Limb (tissue), 2 donors: ENCODE measurements at regions not wholly inside any gene's neighbourhood (a gene's known extent, or its start where the extent isn't known, plus 50 kb on each side); places are given as distances from the start of the nearest gene placed in this dataset.
"Not testable (repeated sequence)": the region's sequence is repeated elsewhere in the genome, so short reads cannot be mapped to it uniquely, and the experiment has no call there.

ENCODE experiments used
- DNase-seq, 2 donors: peaks; one replicate each; pipeline ENCODE4 v3.0.0-alpha.2; 2016; ENCODE audit errors: extremely low spot score in 2 of 2

DNA sequence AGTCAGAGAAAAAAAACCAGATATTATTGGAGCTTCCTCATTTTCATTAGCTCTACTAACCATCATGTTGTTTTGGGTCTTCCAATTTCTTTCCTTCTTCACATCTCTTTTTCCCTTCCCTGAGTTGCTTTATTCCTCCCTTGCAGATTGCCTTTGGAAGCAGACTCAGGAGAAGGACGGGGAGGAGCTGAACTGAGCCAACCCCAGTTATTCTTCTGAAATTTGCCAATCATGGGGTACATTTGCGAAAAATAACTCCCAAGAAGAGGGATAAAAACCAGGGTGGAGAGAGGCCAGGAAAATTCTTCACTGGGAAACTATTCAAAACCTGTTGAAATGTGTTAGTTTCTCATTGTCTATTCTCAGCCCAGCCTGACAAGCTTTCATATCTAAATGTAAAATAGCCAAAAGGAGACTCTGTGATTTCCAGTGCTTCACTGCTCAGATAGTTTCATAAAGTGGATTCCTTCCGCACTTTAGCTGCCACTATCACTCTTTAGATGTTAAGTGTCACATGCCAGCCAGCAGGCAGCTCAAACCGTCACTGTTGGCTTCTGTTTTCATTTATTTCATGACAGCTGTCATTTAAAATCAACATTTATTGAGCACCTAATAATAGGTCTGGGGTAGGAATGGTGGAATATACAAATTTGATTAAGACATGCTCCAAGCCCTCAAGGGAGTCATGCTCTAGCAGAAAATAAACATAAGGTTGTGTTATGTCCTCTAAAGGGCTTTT is 204.5 kb downstream of the SREK1 start:
- no peak for DNase-seq

- no peak for DNase-seq
Observed at GRCh38 chr5:66351813-66352212, 207.7 kb downstream of the SREK1 start.

DNA sequence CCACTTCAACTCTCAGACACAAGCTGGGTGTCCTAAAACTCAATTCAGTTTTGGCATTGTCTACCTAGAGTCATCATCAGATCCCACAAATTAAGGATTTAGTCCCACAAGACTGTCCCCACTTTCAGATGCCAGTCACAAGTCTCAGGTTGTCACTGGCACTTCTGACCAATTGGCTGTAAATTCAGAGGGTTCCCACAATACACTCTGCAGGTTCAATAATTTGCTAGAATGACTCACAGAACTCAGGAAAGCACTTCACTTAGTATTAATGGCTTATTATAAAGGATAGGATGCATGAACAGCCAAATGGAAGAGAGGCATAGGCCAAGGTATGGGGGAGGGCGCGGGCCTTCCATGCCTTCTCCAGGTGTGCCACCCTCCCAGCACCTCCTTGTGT is 209.1 kb downstream of the SREK1 start:
- no peak for DNase-seq

DNA sequence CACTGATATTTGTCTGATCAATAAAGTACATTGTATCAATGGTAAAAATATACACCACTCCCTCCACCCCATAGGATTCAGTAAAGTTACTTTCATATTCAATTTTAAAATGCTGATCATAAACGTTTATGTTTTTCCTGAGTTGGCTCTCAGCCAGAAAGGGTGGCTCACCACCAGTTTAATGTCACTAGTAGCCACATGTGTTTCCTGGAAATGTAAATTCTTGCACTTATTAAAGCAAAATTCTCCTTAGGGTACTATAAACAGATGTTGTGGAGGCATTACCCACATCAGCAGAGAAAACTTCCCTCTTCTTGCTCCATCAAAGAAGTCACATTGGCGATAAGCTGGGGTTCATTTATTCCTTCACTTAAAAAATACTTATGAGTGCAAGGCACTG is 210.3 kb downstream of the SREK1 start:
- DNase-seq = no peak

- no peak for DNase-seq
Observed at GRCh38 chr5:66356011-66356565, 212.0 kb downstream of the SREK1 start.

DNA sequence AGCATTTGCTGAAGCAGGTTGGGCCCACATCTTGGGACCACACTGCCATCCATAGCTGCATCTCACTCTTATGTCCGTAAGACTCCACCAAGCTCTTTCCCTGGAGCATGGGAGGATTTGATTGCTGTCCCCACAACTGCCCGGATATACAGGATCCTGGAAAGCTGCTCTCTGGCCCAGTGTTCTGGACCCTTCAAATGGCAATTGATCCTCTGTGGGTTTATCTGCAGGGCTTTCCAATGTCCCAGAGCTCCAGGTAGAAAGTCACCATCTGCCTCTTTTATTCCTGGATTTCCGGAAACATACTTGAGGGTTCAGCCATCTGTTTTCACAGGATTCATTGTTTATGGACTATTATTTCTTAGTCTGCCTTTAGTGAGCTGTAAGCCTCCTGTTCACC is 214.6 kb downstream of the SREK1 start:
- DNase-seq = no peak

- no peak for DNase-seq
Observed at GRCh38 chr5:66361070-66361469, 217.0 kb downstream of the SREK1 start.

DNA sequence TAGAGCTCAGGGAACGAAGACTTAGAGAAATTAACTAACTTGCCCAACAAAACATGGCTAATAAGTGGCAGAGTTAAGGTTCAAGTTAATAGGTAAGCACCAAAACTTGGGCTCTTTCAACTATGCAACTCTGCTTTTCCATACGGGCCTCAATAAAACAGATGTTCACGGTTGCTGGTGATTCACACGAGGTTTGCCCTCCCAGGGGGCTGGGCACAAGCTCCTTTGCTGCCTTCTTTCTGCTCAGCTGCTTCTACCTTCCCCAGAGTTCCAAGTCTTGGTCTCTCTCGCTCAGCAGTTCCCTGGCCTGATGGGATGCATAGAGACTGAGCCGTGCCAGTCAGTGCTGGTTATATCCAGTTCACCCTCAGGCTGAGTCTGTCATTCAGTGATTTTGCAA is 217.9 kb downstream of the SREK1 start:
- DNase-seq = no peak

GRCh38 chr5:66362687-66363086 is 218.6 kb downstream of the SREK1 start:
- no peak for DNase-seq

- no peak for DNase-seq
Observed at GRCh38 chr5:66363097-66363496, 219.0 kb downstream of the SREK1 start.

DNA sequence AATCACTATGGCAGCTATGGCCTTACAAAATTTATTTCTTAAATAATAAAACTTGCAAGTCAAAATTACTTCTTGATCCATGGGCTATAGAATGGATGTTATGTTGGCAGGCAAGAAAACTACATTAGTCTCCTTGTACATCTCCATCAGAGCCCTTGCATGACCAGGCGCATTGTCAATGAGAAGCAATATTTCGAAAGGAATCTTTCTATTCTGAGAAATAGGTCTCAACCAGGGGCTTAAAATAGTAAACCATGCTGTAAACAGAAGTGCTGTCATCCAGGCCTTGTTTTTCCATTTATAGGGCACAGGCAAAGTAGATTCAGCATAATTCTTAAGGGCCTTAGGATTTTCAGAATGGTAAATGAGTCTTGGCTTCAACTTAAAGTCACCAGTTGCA is 220.1 kb downstream of the SREK1 start:
- no peak for DNase-seq

- no peak for DNase-seq
Observed at GRCh38 chr5:66365981-66366380, 221.9 kb downstream of the SREK1 start.

- no peak for DNase-seq
Observed at GRCh38 chr5:66367814-66368541, 223.9 kb downstream of the SREK1 start.

GRCh38 chr5:66368811-66369210 is 224.7 kb downstream of the SREK1 start:
- no peak for DNase-seq

DNA sequence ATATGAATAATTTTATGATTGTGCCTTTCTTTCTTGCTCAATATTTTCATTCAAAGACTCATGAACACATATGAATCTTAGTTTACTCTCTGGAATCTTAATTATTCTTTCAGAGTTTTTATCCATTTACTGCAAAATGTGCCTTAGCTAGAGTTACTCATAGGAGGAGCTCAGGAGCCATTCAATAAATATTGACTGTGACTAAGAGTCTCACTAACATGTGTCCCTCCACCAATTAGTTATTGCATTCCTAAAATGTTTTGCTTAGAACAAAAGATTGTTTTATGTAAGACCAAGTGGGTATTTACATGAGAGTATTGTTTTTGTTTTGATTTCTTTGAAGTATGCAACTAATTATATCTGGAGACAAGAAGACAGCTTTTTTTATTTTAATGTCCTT is 218.4 kb upstream of the MAST4 start:
- no peak for DNase-seq

DNA sequence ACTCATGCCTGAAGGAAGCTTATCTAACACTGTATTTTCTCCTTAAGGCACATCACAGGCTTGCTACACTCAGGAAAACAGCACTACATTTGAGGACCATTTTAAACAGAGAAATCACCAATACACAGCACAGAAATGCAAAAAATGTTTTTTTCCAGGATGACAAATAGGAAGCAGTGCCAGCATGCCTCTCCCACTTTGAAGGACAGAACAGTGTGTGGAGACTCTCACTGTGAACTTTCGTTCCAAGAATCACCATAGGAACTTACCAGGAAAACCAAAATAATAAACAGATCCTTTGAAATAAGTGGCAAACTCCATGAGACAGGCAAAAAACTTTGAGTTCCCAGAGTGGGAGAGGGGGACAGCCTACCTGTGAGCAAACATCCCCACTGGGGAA is 217.8 kb upstream of the MAST4 start:
- DNase-seq = no peak

GRCh38 chr5:66382152-66382551 is 214.0 kb upstream of the MAST4 start:
- DNase-seq = no peak

GRCh38 chr5:66405145-66405544 is 191.0 kb upstream of the MAST4 start:
- not testable (repeated sequence) for DNase-seq

GRCh38 chr5:66406761-66407336 is 189.3 kb upstream of the MAST4 start:
- DNase-seq = no peak

DNA sequence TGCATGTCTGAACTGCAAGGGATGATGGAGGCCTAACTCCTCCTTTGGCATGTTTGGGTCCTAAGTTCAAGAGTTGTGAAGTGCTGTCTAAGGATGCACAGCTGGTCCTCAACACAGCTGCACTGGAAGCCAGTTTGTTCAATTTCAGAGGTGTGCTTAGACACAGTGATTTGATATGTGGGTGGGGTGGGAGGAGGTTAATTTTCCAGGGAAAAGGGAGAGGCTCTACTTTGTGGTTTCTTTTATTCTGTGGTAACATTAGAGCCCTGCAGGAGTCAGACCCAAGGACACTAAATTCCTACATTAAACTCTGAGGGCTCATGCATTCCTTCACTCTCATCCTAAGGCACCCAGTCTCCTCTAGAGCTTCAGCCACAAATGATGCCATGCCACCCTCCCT is 188.4 kb upstream of the MAST4 start:
- DNase-seq = no peak

- DNase-seq = no peak
Observed at GRCh38 chr5:66408576-66408975, 187.6 kb upstream of the MAST4 start.

DNA sequence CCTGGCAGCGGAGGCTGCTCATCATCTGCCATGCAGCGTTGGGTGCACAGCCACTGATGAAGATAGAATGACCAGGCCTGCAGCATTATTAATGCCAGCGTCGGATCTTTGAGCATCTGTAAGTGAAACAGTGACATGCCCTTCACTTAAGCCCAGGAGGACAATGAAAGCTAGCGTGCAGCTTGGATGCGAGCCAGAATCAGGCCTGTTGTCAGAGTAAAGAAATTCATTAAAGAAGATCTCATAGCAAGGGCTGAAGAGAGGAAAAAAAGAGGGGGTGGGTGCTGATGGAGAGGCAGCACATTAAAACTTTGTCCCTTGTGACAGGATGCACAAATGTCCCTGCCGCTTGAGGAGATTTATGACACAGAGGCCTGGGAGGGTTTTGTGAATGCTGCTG is 186.1 kb upstream of the MAST4 start:
- no peak for DNase-seq

DNA sequence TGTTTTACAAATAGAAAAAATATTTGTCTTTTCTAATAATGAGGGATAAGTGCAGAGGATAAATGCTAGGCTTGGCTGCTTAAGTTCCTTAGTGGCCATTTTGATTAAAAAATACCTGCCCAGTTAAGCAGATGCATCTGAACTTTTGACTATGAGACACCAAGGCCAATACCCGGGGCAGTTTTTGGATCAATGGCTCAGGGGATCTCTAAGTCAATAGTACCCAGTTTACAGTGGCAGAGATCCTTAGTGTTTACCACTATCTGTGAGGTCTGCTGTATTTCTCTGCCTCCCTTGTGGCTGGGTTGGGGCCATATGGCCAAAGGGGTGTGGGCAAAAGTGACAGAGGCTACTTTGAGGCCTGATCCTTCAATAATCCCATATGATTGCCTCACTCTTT is 184.5 kb upstream of the MAST4 start:
- DNase-seq = no peak
